Neural cell (in vitro differentiated cells): ENCODE measurements at regions not wholly inside any gene's neighbourhood (a gene's known extent, or its start where the extent isn't known, plus 50 kb on each side); places are given as distances from the start of the nearest gene placed in this dataset.

Experiments
- H2AFZ ChIP-seq: fragments of 200-600, 300-800 bp; sonication (generic), shearing (Covaris generic); 2 replicates; pipeline ENCODE4 v1.6.0; 2014; ENCODE audit warnings: low read depth, mild to moderate bottlenecking, antibody characterized with exemption, low read length, moderate library complexity
- H3F3A ChIP-seq: fragments of 200-600 bp; shearing (Covaris generic); 2 replicates; pipeline ENCODE4 v1.6.1; 2016; ENCODE audit warnings: mild to moderate bottlenecking, moderate library complexity, mixed read lengths, antibody characterized with exemption, low read length; ENCODE audit not compliant: insufficient read depth, poor library complexity, severe bottlenecking
- H3K27ac ChIP-seq: fragments of 200-600, 300-800 bp; sonication (generic), shearing (Covaris generic); 2 replicates; pipeline ENCODE4 v1.5.1; 2014; ENCODE audit warnings: mild to moderate bottlenecking, low read length, moderate library complexity
- H3K27me3 ChIP-seq: fragments of 300-800, 200-600 bp; sonication (generic), shearing (Covaris generic); 2 replicates; pipeline ENCODE4 v1.6.0; 2014; ENCODE audit warnings: mild to moderate bottlenecking, low read depth, low read length, moderate library complexity; ENCODE audit not compliant: insufficient read depth
- H3K36me3 ChIP-seq: fragments of 300-800, 200-600 bp; sonication (generic), shearing (Covaris generic); 2 replicates; pipeline ENCODE4 v1.5.1; 2014; ENCODE audit warnings: mild to moderate bottlenecking, antibody characterized with exemption, low read length, moderate library complexity; ENCODE audit not compliant: insufficient read depth
- H3K4me2 ChIP-seq: fragments of 300-800, 200-600 bp; sonication (generic), shearing (Covaris generic); 2 replicates; pipeline ENCODE4 v1.6.0; 2014; ENCODE audit warnings: mild to moderate bottlenecking, low read length
- H3K4me3 ChIP-seq: fragments of 300-800, 200-600 bp; sonication (generic), shearing (Covaris generic); 2 replicates; pipeline ENCODE4 v1.5.1; 2014; ENCODE audit warnings: mild to moderate bottlenecking, low read length, moderate library complexity
- H3K79me2 ChIP-seq: fragments of 200-600 bp; shearing (Covaris generic); replicated peaks from 2 replicates; pipeline ENCODE4 v1.6.0; 2014; ENCODE audit warnings: mild to moderate bottlenecking, low read length, moderate library complexity; ENCODE audit not compliant: insufficient read depth
- H3K9ac ChIP-seq: fragments of 300-800, 200-600 bp; sonication (generic), shearing (Covaris generic); 2 replicates; pipeline ENCODE4 v1.6.1; 2016; ENCODE audit warnings: mild to moderate bottlenecking, low read length, mixed read lengths
- H3K9me2 ChIP-seq: fragments of 200-600 bp; shearing (Covaris generic); 2 replicates; pipeline ENCODE4 v1.6.1; 2016; ENCODE audit warnings: mild to moderate bottlenecking, low read length, mixed read lengths; ENCODE audit not compliant: insufficient read depth
- H3K9me3 ChIP-seq: fragments of 200-600, 300-800 bp; sonication (generic), shearing (Covaris generic); 2 replicates; pipeline ENCODE4 v1.6.1; 2016; ENCODE audit warnings: mild to moderate bottlenecking, mixed run types, low read length, moderate library complexity, mixed read lengths
- H4K20me1 ChIP-seq: fragments of 200-600 bp; shearing (Covaris generic); 2 replicates; pipeline ENCODE4 v1.6.1; 2016; ENCODE audit warnings: mild to moderate bottlenecking, mixed run types; ENCODE audit not compliant: insufficient read depth
- EP300 ChIP-seq: fragments of 450-650 bp; conservative IDR thresholded peaks from 2 replicates; pipeline ENCODE4 v1.6.1; 2014; ENCODE audit warnings: antibody characterized with exemption, mild to moderate bottlenecking, moderate library complexity; ENCODE audit not compliant: poor library complexity, severe bottlenecking
- EZH2 ChIP-seq: fragments of 200-600, 300-800 bp; shearing (Covaris generic), sonication (generic); IDR thresholded peaks from 2 replicates; pipeline ENCODE4 v1.6.1; 2014; ENCODE audit warnings: antibody characterized with exemption, low read length, borderline replicate concordance, mild to moderate bottlenecking; ENCODE audit not compliant: insufficient read depth, poor library complexity, severe bottlenecking
- MXI1 ChIP-seq: fragments of 450-650 bp; conservative IDR thresholded peaks from 2 replicates; pipeline ENCODE4 v1.6.1; 2014; ENCODE audit warnings: antibody characterized with exemption, mild to moderate bottlenecking; ENCODE audit not compliant: poor library complexity, severe bottlenecking
- POLR2AphosphoS5 ChIP-seq: IDR thresholded peaks from 2 replicates; pipeline ENCODE4 v1.6.1; 2012
- RAD21 ChIP-seq: fragments of 450-650 bp; conservative IDR thresholded peaks from 2 replicates; pipeline ENCODE4 v1.6.1; 2014; ENCODE audit warnings: antibody characterized with exemption, mild to moderate bottlenecking, moderate library complexity
- SMC3 ChIP-seq: fragments of 450-650 bp; conservative IDR thresholded peaks from 2 replicates; pipeline ENCODE4 v1.6.1; 2014; ENCODE audit warnings: antibody characterized with exemption, mild to moderate bottlenecking, moderate library complexity; ENCODE audit not compliant: poor library complexity
- TAF1 ChIP-seq: IDR thresholded peaks from 2 replicates; pipeline ENCODE4 v1.6.1; 2012; ENCODE audit warnings: low read depth
- TF ChIP-seq, protein P1 (sequence below): IDR thresholded peaks from 2 replicates; pipeline ENCODE4 v1.6.1; 2012; ENCODE audit warnings: borderline replicate concordance
- TF ChIP-seq, protein P2 (sequence below): fragments of 450-650 bp; IDR thresholded peaks from 2 replicates; pipeline ENCODE4 v1.5.1; 2014; ENCODE audit warnings: antibody characterized with exemption, mild to moderate bottlenecking, moderate library complexity; ENCODE audit not compliant: poor library complexity, severe bottlenecking

DNA sequence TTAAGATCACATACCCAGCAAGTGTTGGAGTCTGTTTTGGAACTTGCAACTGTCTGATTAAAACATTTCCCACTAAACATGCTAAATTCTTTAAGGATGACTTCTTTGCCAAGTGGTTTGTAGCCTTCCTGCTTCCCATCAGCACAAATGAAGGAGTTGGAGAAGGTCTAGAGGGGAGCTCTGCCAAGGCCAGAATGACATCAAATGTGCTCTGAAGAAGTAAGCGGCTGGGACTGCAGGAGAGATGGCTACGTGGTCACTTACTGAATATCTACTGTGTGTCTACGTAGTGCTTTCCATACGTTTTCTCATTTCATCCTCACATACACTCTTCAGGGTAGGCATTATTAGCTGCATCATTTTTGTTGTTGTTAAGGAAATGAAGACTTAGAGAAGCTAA is 135.7 kb upstream of the NLRP1 start:
- H3K27ac ChIP-seq, result no peak overlapping the region
- no peaks in the 10 kb centered on the region for H3K79me2 ChIP-seq
- no peaks in the 10 kb centered on the region for H3F3A ChIP-seq
- no peak overlapping the region for H3K4me3 ChIP-seq
- TF ChIP-seq, protein P1, sequence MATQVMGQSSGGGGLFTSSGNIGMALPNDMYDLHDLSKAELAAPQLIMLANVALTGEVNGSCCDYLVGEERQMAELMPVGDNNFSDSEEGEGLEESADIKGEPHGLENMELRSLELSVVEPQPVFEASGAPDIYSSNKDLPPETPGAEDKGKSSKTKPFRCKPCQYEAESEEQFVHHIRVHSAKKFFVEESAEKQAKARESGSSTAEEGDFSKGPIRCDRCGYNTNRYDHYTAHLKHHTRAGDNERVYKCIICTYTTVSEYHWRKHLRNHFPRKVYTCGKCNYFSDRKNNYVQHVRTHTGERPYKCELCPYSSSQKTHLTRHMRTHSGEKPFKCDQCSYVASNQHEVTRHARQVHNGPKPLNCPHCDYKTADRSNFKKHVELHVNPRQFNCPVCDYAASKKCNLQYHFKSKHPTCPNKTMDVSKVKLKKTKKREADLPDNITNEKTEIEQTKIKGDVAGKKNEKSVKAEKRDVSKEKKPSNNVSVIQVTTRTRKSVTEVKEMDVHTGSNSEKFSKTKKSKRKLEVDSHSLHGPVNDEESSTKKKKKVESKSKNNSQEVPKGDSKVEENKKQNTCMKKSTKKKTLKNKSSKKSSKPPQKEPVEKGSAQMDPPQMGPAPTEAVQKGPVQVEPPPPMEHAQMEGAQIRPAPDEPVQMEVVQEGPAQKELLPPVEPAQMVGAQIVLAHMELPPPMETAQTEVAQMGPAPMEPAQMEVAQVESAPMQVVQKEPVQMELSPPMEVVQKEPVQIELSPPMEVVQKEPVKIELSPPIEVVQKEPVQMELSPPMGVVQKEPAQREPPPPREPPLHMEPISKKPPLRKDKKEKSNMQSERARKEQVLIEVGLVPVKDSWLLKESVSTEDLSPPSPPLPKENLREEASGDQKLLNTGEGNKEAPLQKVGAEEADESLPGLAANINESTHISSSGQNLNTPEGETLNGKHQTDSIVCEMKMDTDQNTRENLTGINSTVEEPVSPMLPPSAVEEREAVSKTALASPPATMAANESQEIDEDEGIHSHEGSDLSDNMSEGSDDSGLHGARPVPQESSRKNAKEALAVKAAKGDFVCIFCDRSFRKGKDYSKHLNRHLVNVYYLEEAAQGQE, result no peak
- TF ChIP-seq RAD21, result no peak
- no peak for TF ChIP-seq TAF1
- no peak for TF ChIP-seq EP300
- no peak for TF ChIP-seq MXI1
- no peak for TF ChIP-seq SMC3
- no peak for TF ChIP-seq POLR2AphosphoS5
- TF ChIP-seq EZH2, result no peak
- TF ChIP-seq, protein P2, sequence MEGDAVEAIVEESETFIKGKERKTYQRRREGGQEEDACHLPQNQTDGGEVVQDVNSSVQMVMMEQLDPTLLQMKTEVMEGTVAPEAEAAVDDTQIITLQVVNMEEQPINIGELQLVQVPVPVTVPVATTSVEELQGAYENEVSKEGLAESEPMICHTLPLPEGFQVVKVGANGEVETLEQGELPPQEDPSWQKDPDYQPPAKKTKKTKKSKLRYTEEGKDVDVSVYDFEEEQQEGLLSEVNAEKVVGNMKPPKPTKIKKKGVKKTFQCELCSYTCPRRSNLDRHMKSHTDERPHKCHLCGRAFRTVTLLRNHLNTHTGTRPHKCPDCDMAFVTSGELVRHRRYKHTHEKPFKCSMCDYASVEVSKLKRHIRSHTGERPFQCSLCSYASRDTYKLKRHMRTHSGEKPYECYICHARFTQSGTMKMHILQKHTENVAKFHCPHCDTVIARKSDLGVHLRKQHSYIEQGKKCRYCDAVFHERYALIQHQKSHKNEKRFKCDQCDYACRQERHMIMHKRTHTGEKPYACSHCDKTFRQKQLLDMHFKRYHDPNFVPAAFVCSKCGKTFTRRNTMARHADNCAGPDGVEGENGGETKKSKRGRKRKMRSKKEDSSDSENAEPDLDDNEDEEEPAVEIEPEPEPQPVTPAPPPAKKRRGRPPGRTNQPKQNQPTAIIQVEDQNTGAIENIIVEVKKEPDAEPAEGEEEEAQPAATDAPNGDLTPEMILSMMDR, result no peak
- no peaks in the 10 kb centered on the region for H3K9me3 ChIP-seq
- H2AFZ ChIP-seq, result no peak overlapping the region
- H3K9me2 ChIP-seq, result no peaks in the 10 kb centered on the region
- no peaks in the 10 kb centered on the region for H4K20me1 ChIP-seq
- no peaks in the 10 kb centered on the region for H3K27me3 ChIP-seq
- no peaks in the 10 kb centered on the region for H3K36me3 ChIP-seq
- no peak overlapping the region for H3K4me2 ChIP-seq
- no peak overlapping the region for H3K9ac ChIP-seq

DNA sequence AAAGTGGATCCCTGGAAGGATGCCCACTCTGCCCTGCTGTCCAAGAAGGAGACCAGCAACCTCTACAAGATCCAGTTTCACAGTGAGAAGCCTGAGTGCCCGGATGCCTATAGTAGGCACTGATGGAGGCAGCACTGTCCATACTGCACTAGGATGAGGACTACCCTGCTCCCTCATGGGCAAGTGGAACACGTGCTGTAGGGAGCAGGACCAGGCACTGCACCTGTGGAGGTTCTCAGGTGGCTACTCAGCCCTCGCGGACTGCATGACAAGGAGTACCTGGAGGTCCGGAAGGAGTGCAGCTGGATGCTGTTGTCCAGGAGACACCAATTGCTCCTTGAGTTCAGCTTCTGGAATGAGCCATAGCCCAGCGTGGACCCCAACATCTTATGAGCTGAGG is 146.1 kb upstream of the NLRP1 start:
- no peaks in the 10 kb centered on the region for H3K79me2 ChIP-seq
- H3K9me2 ChIP-seq, result no peaks in the 10 kb centered on the region
- no peak overlapping the region for H2AFZ ChIP-seq
- H3K36me3 ChIP-seq, result no peaks in the 10 kb centered on the region
- H4K20me1 ChIP-seq, result no peaks in the 10 kb centered on the region
- H3K4me2 ChIP-seq, result no peak overlapping the region
- H3F3A ChIP-seq, result no peaks in the 10 kb centered on the region
- TF ChIP-seq, protein P2, result no peak
- TF ChIP-seq TAF1, result no peak
- H3K9ac ChIP-seq, result no peak overlapping the region
- no peak overlapping the region for H3K4me3 ChIP-seq
- H3K9me3 ChIP-seq, result no peaks in the 10 kb centered on the region
- no peaks in the 10 kb centered on the region for H3K27me3 ChIP-seq
- no peak overlapping the region for H3K27ac ChIP-seq
